HCT116 (cell line): ENCODE measurements at regions not wholly inside any gene's neighbourhood (a gene's known extent, or its start where the extent isn't known, plus 50 kb on each side); places are given as distances from the start of the nearest gene placed in this dataset.

ENCODE experiments used
- ATAC-seq: fragments of 200-7000 bp; cut with Tn5 transposase; 2 replicates; pipeline ENCODE4 v1.9.1; 2020; ENCODE audit warnings: mild to moderate bottlenecking, moderate library complexity
- BruUV-seq: library from RNA; stranded (reverse); fragments of 400-500 nt; replicated peaks from 2 replicates; lab custom pipeline; 2021; lab: Mats Ljungman, UMichigan
- CTCF ChIA-PET: fragments of 300-600 bp; sonication (Branson Sonifier 250); formaldehyde crosslinking; loops from one replicate; lab custom pipeline; 2021; ENCODE audit warnings: antibody characterized with exemption; lab: Charles Lee
- POLR2A ChIA-PET: fragments of 300-600, 350-600 bp; sonication (Branson Sonifier 250); formaldehyde crosslinking; loops from one replicate; lab custom pipeline; 2021; ENCODE audit warnings: antibody characterized with exemption; lab: Charles Lee
- RAD21 ChIA-PET, 2 experiments: fragments of 300-600 bp; sonication (Branson Sonifier 250); formaldehyde crosslinking; loops; one replicate each; lab custom pipeline; 2023; ENCODE audit warnings: low total read pairs in 2 of 2; ENCODE audit not compliant: uncharacterized antibody in 2 of 2, unreplicated experiment in 2 of 2, low non-redundant PET in 1 of 2; lab: Charles Lee
- DNase-seq: peaks from one replicate; pipeline ENCODE4 v3.0.0-alpha.2; 2010; ENCODE audit warnings: low read depth, low spot score
- H2AFZ ChIP-seq: fragments of 200-600 bp; shearing (Covaris generic), sonication (generic); 2 replicates; pipeline ENCODE4 v1.6.1; 2017; ENCODE audit warnings: low read depth, mixed run types, mixed read lengths, antibody characterized with exemption, low read length; ENCODE audit not compliant: poor library complexity, severe bottlenecking
- H3K27ac ChIP-seq: 2 replicates; pipeline ENCODE4 v1.5.1; 2012; ENCODE audit warnings: low read depth, low read length
- H3K27me3 ChIP-seq: fragments of 200-600 bp; sonication (generic); 2 replicates; pipeline ENCODE4 v1.6.1; 2016; ENCODE audit warnings: mixed run types, low read length, mixed read lengths; ENCODE audit not compliant: insufficient read depth
- H3K36me3 ChIP-seq, 2 experiments: fragments of 200-500 bp in 1 of 2; fragments of 200-600 bp in 1 of 2; sonication (Bioruptor generic) in 1 of 2; sonication (generic) in 1 of 2; 2 replicates each; pipeline versions ENCODE4 v1.5.1 to v1.6.1; 2014 to 2016; ENCODE audit warnings: low read length in 2 of 2, inconsistent platforms in 1 of 2, mixed read lengths in 1 of 2, mixed run types in 1 of 2; ENCODE audit not compliant: insufficient read depth in 2 of 2, control insufficient read depth in 1 of 2
- H3K4me1 ChIP-seq, 2 experiments: fragments of 200-600 bp in 1 of 2; sonication (generic) in 1 of 2; 2 replicates each; pipeline versions ENCODE4 v1.5.1 to v1.6.1; 2012 to 2017; ENCODE audit warnings: low read length in 2 of 2, inconsistent platforms in 1 of 2, mild to moderate bottlenecking in 1 of 2, mixed read lengths in 1 of 2, mixed run types in 1 of 2, moderate library complexity in 1 of 2; ENCODE audit not compliant: insufficient read depth in 2 of 2, control insufficient read depth in 1 of 2
- H3K4me2 ChIP-seq: fragments of 200-600 bp; sonication (generic); 2 replicates; pipeline ENCODE4 v1.6.1; 2017; ENCODE audit warnings: mixed run types, low read length, mixed read lengths
- H3K4me3 ChIP-seq, 2 experiments: fragments of 200-600 bp in 1 of 2; sonication (generic) in 1 of 2; replicated peaks in 1 of 2; 2 replicates each; pipeline ENCODE4 v1.5.1; 2011 to 2016; ENCODE audit warnings: low read length in 2 of 2, control low read depth in 1 of 2, low read depth in 1 of 2, mild to moderate bottlenecking in 1 of 2, mixed read lengths in 1 of 2, mixed run types in 1 of 2
- H3K79me2 ChIP-seq: fragments of 200-600 bp; sonication (generic); 2 replicates; pipeline ENCODE4 v1.6.1; 2017; ENCODE audit warnings: mild to moderate bottlenecking, mixed run types, low read length, moderate library complexity, mixed read lengths; ENCODE audit not compliant: insufficient read depth
- H3K9ac ChIP-seq: fragments of 200-600 bp; sonication (generic); 2 replicates; pipeline ENCODE4 v1.6.1; 2016; ENCODE audit warnings: low read length, mixed read lengths
- H3K9me2 ChIP-seq: fragments of 200-600 bp; sonication (generic), shearing (Covaris generic); 2 replicates; pipeline ENCODE4 v1.6.1; 2017; ENCODE audit warnings: mixed run types, mild to moderate bottlenecking, moderate library complexity; ENCODE audit not compliant: insufficient read depth
- H3K9me3 ChIP-seq, 2 experiments: fragments of 200-500 bp in 1 of 2; fragments of 200-600 bp in 1 of 2; sonication (Bioruptor generic) in 1 of 2; sonication (generic) in 1 of 2; 2 replicates each; pipeline ENCODE4 v1.6.1; 2014 to 2017; ENCODE audit warnings: low read length in 2 of 2, mixed read lengths in 2 of 2, inconsistent platforms in 1 of 2, low read depth in 1 of 2, mild to moderate bottlenecking in 1 of 2, mixed run types in 1 of 2, moderate library complexity in 1 of 2; ENCODE audit not compliant: control insufficient read depth in 1 of 2, insufficient read depth in 1 of 2
- H4K20me1 ChIP-seq: fragments of 200-600 bp; sonication (generic), shearing (Covaris generic); 2 replicates; pipeline ENCODE4 v1.6.1; 2017; ENCODE audit warnings: mixed run types, mild to moderate bottlenecking, moderate library complexity; ENCODE audit not compliant: insufficient read depth
- ATF3 ChIP-seq: IDR thresholded peaks from 2 replicates; pipeline ENCODE4 v1.6.1; 2012
- CEBPB ChIP-seq: IDR thresholded peaks from 2 replicates; pipeline ENCODE4 v1.6.1; 2012; ENCODE audit warnings: low read depth
- CTCF ChIP-seq, 3 experiments: fragments of 200-600 bp in 1 of 3; sonication (generic) in 1 of 3; IDR thresholded peaks in 2 of 3; conservative IDR thresholded peaks in 1 of 3; 2 replicates each; pipeline ENCODE4 v1.5.1; 2012 to 2017; ENCODE audit warnings: low read depth in 2 of 3, low read length in 2 of 3, antibody characterized with exemption in 1 of 3, borderline replicate concordance in 1 of 3, control low read depth in 1 of 3, mild to moderate bottlenecking in 1 of 3, mixed read lengths in 1 of 3, mixed run types in 1 of 3, moderate library complexity in 1 of 3; ENCODE audit not compliant: insufficient read depth in 1 of 3
- EGR1 ChIP-seq: IDR thresholded peaks from 2 replicates; pipeline ENCODE4 v1.6.1; 2012; ENCODE audit warnings: low read depth
- ELF1 ChIP-seq: IDR thresholded peaks from 2 replicates; pipeline ENCODE4 v1.6.1; 2012; ENCODE audit warnings: low read depth, borderline replicate concordance
- EZH2 ChIP-seq: fragments of 200-600 bp; sonication (generic); IDR thresholded peaks from 2 replicates; pipeline ENCODE4 v1.6.1; 2017; ENCODE audit warnings: antibody characterized with exemption, mixed run types
- EZH2phosphoT487 ChIP-seq: fragments of 200-600 bp; IDR thresholded peaks from 2 replicates; pipeline ENCODE4 v1.6.1; 2018; ENCODE audit warnings: antibody characterized with exemption, borderline replicate concordance
- MAX ChIP-seq: IDR thresholded peaks from 2 replicates; pipeline ENCODE4 v1.6.1; 2012
- POLR2A ChIP-seq: IDR thresholded peaks from 2 replicates; pipeline ENCODE4 v1.7.0; 2011; ENCODE audit warnings: borderline replicate concordance; ENCODE audit not compliant: insufficient read depth, insufficient read length; ENCODE audit errors: extremely low read depth
- RAD21 ChIP-seq: IDR thresholded peaks from 2 replicates; pipeline ENCODE4 v1.6.1; 2012; ENCODE audit warnings: low read depth, mild to moderate bottlenecking
- REST ChIP-seq: IDR thresholded peaks from 2 replicates; pipeline ENCODE4 v1.6.1; 2012; ENCODE audit warnings: low read depth
- SIN3A ChIP-seq: IDR thresholded peaks from 2 replicates; pipeline ENCODE4 v1.6.1; 2012; ENCODE audit warnings: low read depth
- SP1 ChIP-seq: IDR thresholded peaks from 2 replicates; pipeline ENCODE4 v1.6.1; 2012; ENCODE audit warnings: low read depth
- SRF ChIP-seq: IDR thresholded peaks from 2 replicates; pipeline ENCODE4 v1.6.1; 2012; ENCODE audit warnings: low read depth
- TCF7L2 ChIP-seq: IDR thresholded peaks from 2 replicates; pipeline ENCODE4 v1.7.0; 2011; ENCODE audit warnings: borderline replicate concordance, inconsistent platforms; ENCODE audit not compliant: insufficient read depth, insufficient read length; ENCODE audit errors: extremely low read depth
- YY1 ChIP-seq: IDR thresholded peaks from 2 replicates; pipeline ENCODE4 v1.6.1; 2011; ENCODE audit warnings: low read length, low read depth, moderate library complexity, mild to moderate bottlenecking; ENCODE audit not compliant: insufficient replicate concordance; ENCODE audit errors: extremely low read depth
- ZBTB33 ChIP-seq: IDR thresholded peaks from 2 replicates; pipeline ENCODE4 v1.6.1; 2011; ENCODE audit warnings: mild to moderate bottlenecking, low read length, moderate library complexity; ENCODE audit not compliant: insufficient replicate concordance; ENCODE audit errors: extremely low read depth
- ZFX ChIP-seq: fragments of 450-650 bp; IDR thresholded peaks from 2 replicates; pipeline ENCODE4 v1.6.1; 2017
- intact Hi-C: fragments of 100-400 bp; cut with micrococcal nuclease; formaldehyde crosslinking; loops from 2 replicates; pipeline ENCODE4 v1.10.0; 2022

- RAD21 ChIA-PET = no interaction called here
Measured at GRCh38 chr7:113633073-113633472, 285.7 kb downstream of the PPP1R3A start.

More at GRCh38 chr7:113633073-113633472, 285.7 kb downstream of the PPP1R3A start:
- Histone ChIP-seq H3K9me3 (no peaks in the 10 kb centered on the region), H3K27me3 (no peaks in the 10 kb centered on the region), H4K20me1 (no peaks in the 10 kb centered on the region), H3K36me3 (no peaks in the 10 kb centered on the region), H3K4me3 (no peak overlapping the region), H3K4me2 (no peak overlapping the region), H3K9me2 (no peaks in the 10 kb centered on the region; the same call in 1 of the 2 replicates), H3K27ac (no peak overlapping the region), H2AFZ (no peak overlapping the region), H3K9ac (no peak overlapping the region), H3K79me2 (no peaks in the 10 kb centered on the region), H3K4me1 (peaks cover 0 to 6% of the 10 kb centered on the region in 2 experiments; a peak in 2 of 4 replicates)
- DNase-seq (no peak), ATAC-seq (no peak)
- no TSS peak for BruUV-seq
- POLR2A ChIA-PET = no interaction called here
- CTCF ChIA-PET = no interaction called here
- TF ChIP-seq RAD21 (no peak), CTCF (IDR thresholded peaks at IDR 0.05 in 2 of 3, conservative IDR thresholded peaks at IDR 0.05 in 1 of 3; ENCODE audit: borderline replicate concordance in 1 of 3, insufficient read depth in 1 of 3, low read depth in 2 of 3, low read length in 2 of 3) (no peak), TCF7L2 (no peak), EZH2phosphoT487 (no peak), MAX (no peak), ATF3 (no peak), SRF (no peak), EGR1 (no peak), ZBTB33 (no peak), POLR2A (no peak), YY1 (no peak), SIN3A (no peak), SP1 (no peak), EZH2 (no peak), CEBPB (no peak), ELF1 (no peak), REST (no peak), ZFX (no peak)
- intact Hi-C loops = no loop called here
